Body of pancreas (tissue), 4 donors: ENCODE measurements at regions not wholly inside any gene's neighbourhood (a gene's known extent, or its start where the extent isn't known, plus 50 kb on each side); places are given as distances from the start of the nearest gene placed in this dataset.

ENCODE experiments used
- ATAC-seq: fragments of 150-250 bp; one replicate; pipeline ENCODE4 v1.9.1; 2016
- DNase-seq, 4 donors: peaks; one replicate each; pipeline ENCODE4 v3.0.0-alpha.2; 2019
- H3K27ac ChIP-seq, 4 donors: fragments of 200-600 bp; sonication (generic); 1 replicate in 3 of 4; 2 replicates in 1 of 4; pipeline versions ENCODE4 v1.5.1 to v1.6.1; 2016 to 2019; ENCODE audit warnings: mild to moderate bottlenecking in 1 of 4, mixed read lengths in 1 of 4, moderate library complexity in 1 of 4
- H3K27me3 ChIP-seq, 2 donors: fragments of 200-600 bp; sonication (generic); one replicate each; pipeline ENCODE4 v1.6.0; 2016; ENCODE audit warnings: mild to moderate bottlenecking in 1 of 2
- H3K36me3 ChIP-seq, 2 donors: fragments of 200-600 bp; sonication (generic); replicated peaks in 1 of 2; 2 replicates each; pipeline ENCODE4 v1.5.1; 2016; ENCODE audit warnings: low read depth in 2 of 2; ENCODE audit not compliant: insufficient read depth in 1 of 2
- H3K4me1 ChIP-seq: fragments of 200-600 bp; sonication (generic); one replicate; pipeline ENCODE4 v1.6.0; 2016
- H3K4me3 ChIP-seq, 2 donors: fragments of 200-600 bp; sonication (generic); 1 replicate in 1 of 2; 2 replicates in 1 of 2; pipeline ENCODE4 v1.5.1; 2016 to 2019
- H3K9me3 ChIP-seq, 3 donors: fragments of 200-600 bp; sonication (generic); 1 replicate in 2 of 3; 2 replicates in 1 of 3; pipeline ENCODE4 v1.5.1; 2016
- CTCF ChIP-seq, 7 experiments: fragments of 450-650 bp in 4 of 7; fragments of 200-600 bp in 3 of 7; sonication (generic) in 3 of 7; IDR thresholded peaks; one replicate each; pipeline ENCODE4 v1.5.1; 2016 to 2019; ENCODE audit warnings: antibody characterized with exemption in 7 of 7
- POLR2A ChIP-seq, 3 donors: fragments of 450-650 bp; IDR thresholded peaks; one replicate each; pipeline ENCODE4 v1.6.1; 2016; ENCODE audit warnings: antibody characterized with exemption in 3 of 3, mild to moderate bottlenecking in 2 of 3
- WGBS, 2 donors: methylation state at CpG; one replicate each; pipeline ENCODE4 v1.1.5; 2017; 5-methylcytosine and 5-hydroxymethylcytosine counted together
- intact Hi-C: fragments of 100-400 bp; cut with DNase I; formaldehyde crosslinking; loops from one replicate; pipeline ENCODE4 v1.15.1; 2023

GRCh38 chr2:234805836-234806235 is 146.0 kb upstream of the SH3BP4 start:
- TF ChIP-seq POLR2A (IDR thresholded peaks at IDR 0.05) (no peak), CTCF (IDR thresholded peaks at IDR 0.05) (no peak)
- Histone ChIP-seq H3K27ac (no peak overlapping the region), H3K4me3 (no peak overlapping the region), H3K4me1 (no peaks in the 10 kb centered on the region), H3K36me3 (no peaks in the 10 kb centered on the region), H3K27me3 (no peaks in the 10 kb centered on the region), H3K9me3 (no peaks in the 10 kb centered on the region)
- ATAC-seq, result no peak
- intact Hi-C loops, result no loop called here
- DNase-seq, result no peak
- WGBS, 2 donors, result 59 to 86% methylated on average over 1 of the region's 1 CpG

- no peak for TF ChIP-seq POLR2A (IDR thresholded peaks at IDR 0.05)
- TF ChIP-seq CTCF (IDR thresholded peaks at IDR 0.05), result no peak
- Histone ChIP-seq H3K9me3 (no peaks in the 10 kb centered on the region), H3K27me3 (no peaks in the 10 kb centered on the region), H3K36me3 (no peaks in the 10 kb centered on the region), H3K4me3 (no peak overlapping the region), H3K4me1 (no peaks in the 10 kb centered on the region), H3K27ac (no peak overlapping the region)
- DNase-seq, result no peak
- ATAC-seq, result no peak
- intact Hi-C loops, result no loop called here
- WGBS, 2 donors, result 5 to 50% methylated on average over 1 of the region's 1 CpG
These were observed 147.1 kb upstream of the SH3BP4 start for GRCh38 chr2:234804704-234805103.

- intact Hi-C loops, result no loop called here
These were observed 149.0 kb upstream of the SH3BP4 start for GRCh38 chr2:234802845-234803171.

GRCh38 chr2:234802071-234802844 is 149.6 kb upstream of the SH3BP4 start:
- intact Hi-C loops, result no loop called here
- Histone ChIP-seq H3K9me3 (no peaks in the 10 kb centered on the region), H3K36me3 (no peaks in the 10 kb centered on the region), H3K27ac (no peak overlapping the region), H3K4me1 (no peaks in the 10 kb centered on the region), H3K27me3 (no peaks in the 10 kb centered on the region), H3K4me3 (no peak overlapping the region)
- 58 to 86% methylated on average over 4 of the region's 4 CpGs for WGBS, 2 donors
- DNase-seq, result no peak
- no peak for ATAC-seq
- TF ChIP-seq CTCF (IDR thresholded peaks at IDR 0.05), result no peak
- no peak for TF ChIP-seq POLR2A (IDR thresholded peaks at IDR 0.05)

More at GRCh38 chr2:234802845-234803171, 149.0 kb upstream of the SH3BP4 start:
- no peaks in the 10 kb centered on the region for H3K9me3 ChIP-seq
- no peaks in the 10 kb centered on the region for H3K36me3 ChIP-seq
- H3K27me3 ChIP-seq, result no peaks in the 10 kb centered on the region
- no peak overlapping the region for H3K4me3 ChIP-seq
- TF ChIP-seq POLR2A (IDR thresholded peaks at IDR 0.05), result no peak
- no peak for TF ChIP-seq CTCF (IDR thresholded peaks at IDR 0.05)
- H3K4me1 ChIP-seq, result no peaks in the 10 kb centered on the region
- no peak overlapping the region for H3K27ac ChIP-seq
- WGBS, 2 donors, result 100% methylated on average over 1 of the region's 1 CpG
- ATAC-seq, result no peak
- no peak for DNase-seq
